SIG-M5 treated with dmso at 0.1 percent for 504 hours (cell line): ENCODE measurements at regions not wholly inside any gene's neighbourhood (a gene's known extent, or its start where the extent isn't known, plus 50 kb on each side); places are given as distances from the start of the nearest gene placed in this dataset.

ENCODE experiments used
- DNase-seq: peaks from one replicate; lab custom pipeline; 2025; ENCODE audit not compliant: unreplicated experiment; lab: John Stamatoyannopoulos, UW

DNA sequence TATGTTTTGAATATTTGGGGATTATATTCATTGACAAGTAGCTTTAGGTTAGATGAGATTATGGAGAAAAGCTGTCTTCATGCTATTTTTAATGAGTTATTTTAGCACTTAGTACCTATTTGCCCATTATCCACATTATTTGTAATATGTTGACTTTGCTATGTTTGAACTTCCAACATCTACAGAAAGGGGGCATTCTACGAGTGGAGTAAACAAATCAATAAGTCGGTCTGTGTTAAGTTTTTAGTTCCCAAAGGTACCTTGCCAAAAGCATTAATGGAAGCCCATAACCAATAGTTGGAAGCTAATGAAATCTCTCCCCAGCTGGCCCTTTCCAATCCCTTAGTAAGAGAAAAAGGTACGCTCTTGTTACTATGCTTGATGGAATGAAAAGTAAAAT, 250.0 kb upstream of the E2F7 start:
- DNase-seq, result no peak

DNA sequence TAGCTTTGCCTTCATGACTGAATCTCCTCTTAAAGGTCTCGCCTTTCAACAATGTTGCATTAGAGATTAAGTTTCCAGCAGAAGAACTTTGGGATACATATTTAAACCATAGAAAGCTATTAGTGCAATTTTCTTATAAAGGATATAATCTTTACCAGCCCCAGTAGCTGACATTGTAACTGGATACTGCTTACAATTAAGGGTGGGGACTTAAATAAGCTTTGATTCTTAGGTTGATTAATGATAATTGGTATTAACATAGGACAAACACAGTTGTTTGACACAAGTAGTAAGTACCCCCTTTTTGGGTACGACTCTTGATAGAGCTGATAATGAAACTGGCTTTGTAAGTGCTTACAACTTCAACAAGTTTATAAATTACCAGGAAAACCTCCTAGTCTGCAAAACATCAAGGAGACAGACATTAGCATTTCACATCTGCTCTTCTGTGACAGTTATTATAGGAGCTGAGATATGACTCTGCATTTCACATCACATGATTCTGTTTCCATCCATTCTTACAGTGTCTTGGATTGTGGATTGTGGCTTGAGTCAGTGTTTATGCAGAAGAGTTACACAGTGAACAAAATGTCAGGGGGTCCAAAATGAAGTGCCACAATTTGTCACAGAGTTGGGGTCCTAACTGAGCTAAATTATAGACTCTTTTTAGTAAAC, 249.1 kb upstream of the E2F7 start:
- no peak for DNase-seq

DNA sequence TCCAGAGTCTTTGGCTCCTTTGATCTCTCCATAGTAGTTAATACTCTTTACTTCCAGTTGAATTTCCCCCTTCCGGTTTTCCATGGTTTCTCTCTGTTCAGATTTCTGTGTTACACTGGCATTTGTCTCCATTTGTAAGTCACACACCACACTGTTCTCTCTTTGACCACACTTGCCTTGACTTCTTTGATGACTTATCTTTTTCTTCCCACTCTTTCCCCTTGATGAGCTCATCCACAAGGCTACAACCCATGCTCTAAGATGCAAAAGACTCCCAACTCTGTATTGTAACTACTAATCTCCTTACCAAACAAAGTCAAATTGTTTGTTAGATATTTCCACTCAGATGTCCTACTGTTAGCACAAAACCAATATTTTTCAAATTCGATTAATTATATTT, 242.7 kb upstream of the E2F7 start:
- no peak for DNase-seq

GRCh38 chr12:77300811-77301210, 235.4 kb upstream of the E2F7 start:
- no peak for DNase-seq

- peak; percentile 8 for DNase-seq
Observed at GRCh38 chr12:77299910-77300669, 234.7 kb upstream of the E2F7 start.

GRCh38 chr12:77299001-77299400, 233.6 kb upstream of the E2F7 start:
- no peak for DNase-seq

DNA sequence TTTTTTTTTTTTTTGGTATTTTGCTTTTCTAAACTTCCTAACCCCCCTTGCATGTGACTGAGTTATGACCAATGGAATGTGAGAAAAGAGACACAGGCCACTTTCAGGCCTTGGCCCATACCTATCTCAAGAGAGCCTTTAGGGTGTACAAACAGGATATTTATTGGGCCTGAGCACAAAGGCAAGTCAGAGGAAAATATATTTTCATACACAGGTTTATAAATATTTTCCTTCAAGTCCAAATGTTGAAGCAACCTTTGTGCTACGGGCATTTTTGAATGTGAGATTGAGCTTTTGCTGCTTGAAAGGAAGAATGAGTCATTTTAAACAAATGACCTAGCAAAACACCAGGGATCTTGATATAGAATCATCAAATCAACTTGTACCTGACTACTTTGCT, 228.6 kb upstream of the E2F7 start:
- DNase-seq, result no peak

- DNase-seq, result no peak
Observed at GRCh38 chr12:77274926-77275325, 209.6 kb upstream of the E2F7 start.

DNA sequence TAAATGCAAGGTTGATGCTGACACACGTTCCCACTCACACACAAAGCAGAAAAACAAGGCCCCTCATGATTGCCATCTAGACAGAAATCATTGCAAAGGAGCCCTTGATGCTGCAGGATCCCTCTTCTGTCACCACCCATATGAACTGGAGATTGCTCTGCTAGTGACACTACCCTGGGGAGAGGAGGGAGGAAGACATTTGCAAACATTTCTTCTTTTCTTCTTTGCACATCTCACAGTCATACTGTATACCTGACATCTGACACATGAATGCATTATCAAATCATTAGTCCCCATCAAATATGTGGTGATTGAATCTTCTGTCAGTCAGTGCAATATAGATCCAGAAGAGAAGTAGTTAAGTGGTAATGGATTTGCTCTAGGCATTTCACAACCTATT, 208.5 kb upstream of the E2F7 start:
- no peak for DNase-seq

DNA sequence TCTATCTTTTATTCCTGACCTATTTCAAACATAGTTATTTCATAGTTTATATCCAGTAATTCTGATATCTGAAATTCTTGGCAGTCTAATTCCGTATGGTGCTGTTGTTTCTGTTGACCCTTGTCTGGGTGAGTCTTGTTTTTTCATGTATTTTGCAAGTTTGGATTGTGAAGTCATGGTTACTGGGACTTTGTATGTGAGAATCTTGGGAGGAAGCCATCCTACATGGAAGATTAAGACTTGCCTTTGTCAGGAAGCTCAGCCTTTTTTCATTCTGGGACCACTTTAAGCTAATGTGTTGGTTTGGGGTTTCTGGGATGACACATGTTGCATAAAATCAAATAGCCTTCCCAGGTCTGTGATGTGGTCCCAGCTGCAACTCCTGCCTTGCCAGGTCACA, 191.6 kb upstream of the E2F7 start:
- no peak for DNase-seq

GRCh38 chr12:77253321-77253720, 188.0 kb upstream of the E2F7 start:
- no peak for DNase-seq

DNA sequence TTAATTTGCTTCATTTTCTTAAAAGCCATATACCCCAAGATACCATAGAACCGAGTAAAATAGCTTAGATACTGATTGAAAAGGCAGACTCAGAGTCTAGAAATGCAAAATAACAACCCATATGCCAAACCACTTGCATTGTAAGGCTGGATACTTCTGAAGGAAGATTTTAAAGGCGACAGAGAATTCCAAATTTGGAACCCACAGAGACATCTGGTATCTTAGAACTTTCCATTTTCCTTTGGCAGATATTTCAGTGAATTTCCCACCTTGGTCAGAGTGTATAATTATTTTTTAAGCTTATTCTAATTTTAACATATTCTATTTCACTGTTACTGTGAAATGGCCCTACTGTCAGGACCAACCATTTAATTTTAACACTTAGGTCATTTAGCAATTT, 186.4 kb upstream of the E2F7 start:
- no peak for DNase-seq

DNA sequence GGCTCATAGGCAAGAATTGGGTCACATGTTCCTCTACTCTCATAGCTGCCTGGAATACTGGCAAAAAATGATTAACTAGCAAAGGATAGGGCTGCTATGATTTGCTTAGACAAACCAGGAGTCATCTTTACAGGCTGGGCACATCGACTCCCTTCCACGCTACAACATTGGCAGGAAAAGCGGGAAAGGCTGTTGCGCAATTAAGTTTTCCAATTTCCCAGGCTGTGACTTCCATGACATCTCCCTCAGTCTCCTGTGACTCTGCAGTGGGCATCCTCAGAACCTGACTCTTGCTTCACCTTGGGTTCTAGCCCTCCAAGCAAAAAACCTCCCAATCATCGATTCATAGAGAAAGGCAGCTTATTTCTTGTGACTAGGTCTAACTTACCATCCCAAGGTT, 184.5 kb upstream of the E2F7 start:
- no peak for DNase-seq

GRCh38 chr12:77248036-77248435, 182.7 kb upstream of the E2F7 start:
- DNase-seq, result no peak

DNA sequence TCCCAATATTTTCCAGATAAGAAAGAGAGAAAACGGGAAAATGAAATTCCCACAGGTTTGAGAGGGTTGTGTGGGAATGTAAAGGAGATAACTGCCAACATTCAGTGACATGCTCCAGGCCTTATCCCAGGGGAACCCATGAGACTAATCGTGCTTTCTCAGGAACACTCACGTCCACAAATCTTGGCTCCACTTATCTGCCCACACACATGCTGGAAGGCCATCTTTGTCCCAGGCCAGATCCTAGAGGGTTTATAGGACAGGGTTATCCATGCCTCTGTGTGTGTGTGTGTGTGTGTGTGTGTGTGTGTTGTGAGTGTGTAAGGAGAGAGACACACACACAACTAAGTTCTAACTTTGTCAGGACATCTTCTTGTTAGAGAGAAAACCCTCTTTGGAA, 182.2 kb upstream of the E2F7 start:
- no peak for DNase-seq

DNA sequence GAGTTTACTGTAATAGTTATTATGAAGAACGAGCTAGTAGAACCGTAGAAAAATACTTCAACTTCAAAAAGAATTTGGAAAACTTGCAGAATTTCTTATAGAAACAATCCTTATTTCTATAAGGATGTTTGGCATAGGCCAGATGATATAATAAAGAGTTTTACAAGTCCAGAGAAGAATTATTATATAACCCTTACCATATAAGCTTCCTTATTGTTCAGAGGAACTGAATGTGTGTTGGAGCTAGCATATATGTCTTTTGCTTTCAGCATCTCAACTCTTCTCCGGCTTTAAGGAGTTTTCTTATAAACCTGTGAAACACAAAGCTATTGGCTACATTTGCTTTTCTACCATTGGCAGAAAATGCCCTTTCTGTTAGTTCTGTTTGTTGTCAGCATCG, 178.0 kb upstream of the E2F7 start:
- DNase-seq, result no peak

GRCh38 chr12:77239617-77240016, 174.2 kb upstream of the E2F7 start:
- DNase-seq, result no peak

DNA sequence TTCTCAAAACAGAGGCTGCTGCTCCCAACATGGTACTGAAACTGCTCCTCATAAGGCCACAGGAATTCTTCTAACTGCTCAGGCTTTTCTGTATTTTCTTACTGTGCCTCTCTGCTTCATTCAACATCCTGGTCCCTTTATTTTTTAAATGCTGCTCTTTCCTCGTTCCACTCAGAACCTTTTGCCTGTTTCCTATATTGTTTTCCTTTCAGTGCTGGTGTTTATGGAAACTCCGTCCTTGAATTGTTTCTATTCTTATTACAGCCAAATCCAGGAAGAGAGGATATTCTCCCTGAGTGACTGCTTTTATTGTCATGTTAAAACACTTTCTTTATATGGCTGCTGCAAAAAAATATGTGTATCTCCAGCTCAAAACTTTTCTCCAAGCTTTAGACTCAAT, 173.0 kb upstream of the E2F7 start:
- DNase-seq, result no peak

- DNase-seq, result no peak
Observed at GRCh38 chr12:77237896-77238295, 172.5 kb upstream of the E2F7 start.

GRCh38 chr12:77236066-77236465, 170.7 kb upstream of the E2F7 start:
- no peak for DNase-seq

DNA sequence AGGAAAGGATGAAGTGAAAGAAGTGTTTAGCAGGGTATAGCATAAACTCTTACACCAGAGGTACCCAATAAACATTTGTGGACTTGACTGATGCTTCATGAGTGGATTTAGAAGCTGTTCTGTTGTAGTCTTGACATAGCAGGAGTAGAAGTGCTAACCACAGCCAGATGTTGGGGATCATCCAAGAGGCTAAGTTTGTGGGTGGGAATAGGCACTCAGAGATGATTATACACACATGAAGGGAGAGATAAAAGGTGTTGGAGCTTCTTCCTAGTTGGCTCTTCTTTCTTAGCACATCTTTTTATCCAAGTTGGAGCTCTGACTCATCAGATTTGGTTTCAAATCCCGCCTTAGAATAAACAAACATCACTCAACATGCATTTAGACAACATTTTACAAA, 166.7 kb upstream of the E2F7 start:
- no peak for DNase-seq

- no peak for DNase-seq
Observed at GRCh38 chr12:77231501-77231918, 166.1 kb upstream of the E2F7 start.
